ENCODE measurements at regions not wholly inside any gene's neighbourhood (a gene's known extent, or its start where the extent isn't known, plus 50 kb on each side); places are given as distances from the start of the nearest gene placed in this dataset.

DNA sequence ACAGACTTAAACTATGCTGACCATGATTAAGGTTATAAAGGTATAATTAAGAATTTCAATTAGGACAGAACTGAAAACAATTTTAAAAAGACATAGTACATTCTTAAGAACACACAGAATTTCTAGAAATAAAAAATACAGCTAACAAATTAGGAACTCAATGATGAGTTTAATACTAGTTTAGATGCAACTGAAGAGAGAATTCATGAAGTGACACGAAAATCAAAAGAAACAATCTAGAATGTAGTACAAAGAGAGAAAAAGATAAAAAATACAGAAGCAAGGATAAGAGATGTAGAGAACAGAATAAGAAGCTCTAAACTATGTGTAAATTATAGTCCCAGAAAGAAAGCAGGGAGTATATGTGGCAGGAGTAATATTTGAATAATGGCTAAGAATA lies 187.8 kb upstream of the KRR1 start:
- TF ChIP-seq, protein P1, sequence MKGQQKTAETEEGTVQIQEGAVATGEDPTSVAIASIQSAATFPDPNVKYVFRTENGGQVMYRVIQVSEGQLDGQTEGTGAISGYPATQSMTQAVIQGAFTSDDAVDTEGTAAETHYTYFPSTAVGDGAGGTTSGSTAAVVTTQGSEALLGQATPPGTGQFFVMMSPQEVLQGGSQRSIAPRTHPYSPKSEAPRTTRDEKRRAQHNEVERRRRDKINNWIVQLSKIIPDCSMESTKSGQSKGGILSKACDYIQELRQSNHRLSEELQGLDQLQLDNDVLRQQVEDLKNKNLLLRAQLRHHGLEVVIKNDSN (IDR thresholded peaks at IDR 0.05): no peak
- TF ChIP-seq YY1 (IDR thresholded peaks at IDR 0.05; ENCODE audit: low read depth) (no peak), CEBPB (IDR thresholded peaks at IDR 0.05) (no peak), EGR1 (IDR thresholded peaks at IDR 0.05) (no peak), EP300 (IDR thresholded peaks at IDR 0.05; ENCODE audit: borderline replicate concordance) (no peak)
- TF ChIP-seq, protein P2, sequence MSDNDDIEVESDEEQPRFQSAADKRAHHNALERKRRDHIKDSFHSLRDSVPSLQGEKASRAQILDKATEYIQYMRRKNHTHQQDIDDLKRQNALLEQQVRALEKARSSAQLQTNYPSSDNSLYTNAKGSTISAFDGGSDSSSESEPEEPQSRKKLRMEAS (IDR thresholded peaks at IDR 0.05): no peak
- TF ChIP-seq, protein P3, sequence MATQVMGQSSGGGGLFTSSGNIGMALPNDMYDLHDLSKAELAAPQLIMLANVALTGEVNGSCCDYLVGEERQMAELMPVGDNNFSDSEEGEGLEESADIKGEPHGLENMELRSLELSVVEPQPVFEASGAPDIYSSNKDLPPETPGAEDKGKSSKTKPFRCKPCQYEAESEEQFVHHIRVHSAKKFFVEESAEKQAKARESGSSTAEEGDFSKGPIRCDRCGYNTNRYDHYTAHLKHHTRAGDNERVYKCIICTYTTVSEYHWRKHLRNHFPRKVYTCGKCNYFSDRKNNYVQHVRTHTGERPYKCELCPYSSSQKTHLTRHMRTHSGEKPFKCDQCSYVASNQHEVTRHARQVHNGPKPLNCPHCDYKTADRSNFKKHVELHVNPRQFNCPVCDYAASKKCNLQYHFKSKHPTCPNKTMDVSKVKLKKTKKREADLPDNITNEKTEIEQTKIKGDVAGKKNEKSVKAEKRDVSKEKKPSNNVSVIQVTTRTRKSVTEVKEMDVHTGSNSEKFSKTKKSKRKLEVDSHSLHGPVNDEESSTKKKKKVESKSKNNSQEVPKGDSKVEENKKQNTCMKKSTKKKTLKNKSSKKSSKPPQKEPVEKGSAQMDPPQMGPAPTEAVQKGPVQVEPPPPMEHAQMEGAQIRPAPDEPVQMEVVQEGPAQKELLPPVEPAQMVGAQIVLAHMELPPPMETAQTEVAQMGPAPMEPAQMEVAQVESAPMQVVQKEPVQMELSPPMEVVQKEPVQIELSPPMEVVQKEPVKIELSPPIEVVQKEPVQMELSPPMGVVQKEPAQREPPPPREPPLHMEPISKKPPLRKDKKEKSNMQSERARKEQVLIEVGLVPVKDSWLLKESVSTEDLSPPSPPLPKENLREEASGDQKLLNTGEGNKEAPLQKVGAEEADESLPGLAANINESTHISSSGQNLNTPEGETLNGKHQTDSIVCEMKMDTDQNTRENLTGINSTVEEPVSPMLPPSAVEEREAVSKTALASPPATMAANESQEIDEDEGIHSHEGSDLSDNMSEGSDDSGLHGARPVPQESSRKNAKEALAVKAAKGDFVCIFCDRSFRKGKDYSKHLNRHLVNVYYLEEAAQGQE (IDR thresholded peaks at IDR 0.05; ENCODE audit: low read depth): no peak

DNA sequence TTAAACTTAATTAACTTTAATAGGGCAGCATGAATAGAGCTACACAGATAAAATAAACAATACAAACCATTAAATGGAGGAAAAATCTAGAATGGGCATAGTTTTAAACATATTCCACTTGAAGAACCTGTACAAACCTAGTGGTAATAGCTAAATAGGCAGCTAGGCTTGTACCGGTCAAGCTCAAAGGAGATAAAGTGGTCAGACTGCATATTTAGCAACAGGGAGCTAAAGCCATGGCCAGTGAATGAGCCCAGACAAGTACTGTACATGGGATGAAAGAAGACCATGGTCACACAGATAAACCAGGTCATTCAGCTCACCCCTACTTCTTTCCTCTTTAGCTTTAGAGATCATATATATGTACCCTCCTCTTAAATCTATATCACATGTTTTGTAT lies 186.6 kb upstream of the KRR1 start:
- TF ChIP-seq RAD21 (IDR thresholded peaks at IDR 0.05; ENCODE audit: low read depth) (no peak), ZBTB7A (IDR thresholded peaks at IDR 0.05; ENCODE audit: low read depth) (no peak), CREB1 (IDR thresholded peaks at IDR 0.05; ENCODE audit: low read depth) (no peak)
- TF ChIP-seq, protein P1 (IDR thresholded peaks at IDR 0.05): no peak

DNA sequence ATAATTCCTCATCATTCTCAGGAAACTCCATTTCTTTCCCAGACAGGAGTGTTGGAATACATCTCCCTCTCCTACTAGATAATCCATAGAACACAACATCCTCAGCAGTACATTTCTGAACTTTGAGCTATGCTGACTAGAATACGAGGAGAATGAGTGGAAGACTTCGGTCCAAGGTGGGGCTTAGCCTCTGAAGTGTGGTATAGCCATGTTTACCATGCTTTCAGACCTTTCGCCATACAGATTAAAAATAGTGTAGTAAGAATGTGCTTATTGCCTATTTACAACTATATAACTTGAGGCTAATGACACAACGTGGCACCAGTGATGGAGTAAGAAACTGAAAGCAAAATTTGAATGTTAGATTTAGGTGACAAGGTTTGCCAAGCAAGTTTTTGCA lies 184.5 kb upstream of the KRR1 start:
- TF ChIP-seq CREB1 (IDR thresholded peaks at IDR 0.05; ENCODE audit: low read depth) (no peak), EGR1 (IDR thresholded peaks at IDR 0.05) (no peak), YY1 (IDR thresholded peaks at IDR 0.05; ENCODE audit: low read depth) (no peak)
- TF ChIP-seq, protein P1 (IDR thresholded peaks at IDR 0.05): no peak

DNA sequence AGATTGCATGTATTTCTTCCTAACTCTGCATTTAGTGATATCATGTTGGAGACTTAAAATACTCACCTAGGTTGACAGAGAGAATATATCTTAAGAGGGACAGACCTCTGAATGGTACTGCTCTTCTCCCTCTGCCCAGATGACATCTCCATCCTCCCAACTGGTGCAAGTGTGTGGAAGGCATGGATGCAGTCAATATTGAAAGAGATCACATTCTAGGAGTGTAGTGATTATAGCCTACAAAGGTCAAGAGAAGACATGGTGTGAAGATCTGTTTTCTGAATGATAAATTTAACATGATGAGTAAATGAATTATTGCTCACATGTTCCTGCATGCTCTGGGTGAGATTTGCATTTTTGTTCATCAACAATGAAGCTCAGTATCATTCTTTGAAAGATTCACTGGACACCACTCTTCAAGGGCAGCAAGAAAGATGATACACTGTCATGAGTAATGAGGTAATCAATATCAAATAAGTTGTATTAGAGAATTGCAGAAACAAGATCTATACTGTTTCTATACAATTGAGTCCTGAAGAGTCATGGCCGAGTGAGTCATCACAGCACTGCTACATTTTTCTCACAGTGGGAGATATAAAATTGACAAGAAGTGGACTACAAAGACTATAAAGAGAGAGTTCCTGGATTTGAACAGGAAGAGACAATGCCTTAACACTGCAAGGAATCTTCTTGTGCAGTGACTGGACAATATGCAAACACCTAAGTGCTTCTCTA lies 183.3 kb upstream of the KRR1 start:
- no peak for TF ChIP-seq YY1 (IDR thresholded peaks at IDR 0.05; ENCODE audit: low read depth)
- TF ChIP-seq NFIC (IDR thresholded peaks at IDR 0.05): no peak
- TF ChIP-seq, protein P3 (IDR thresholded peaks at IDR 0.05; ENCODE audit: low read depth): no peak
- TF ChIP-seq, protein P2 (IDR thresholded peaks at IDR 0.05): no peak
- TF ChIP-seq RAD21 (IDR thresholded peaks at IDR 0.05; ENCODE audit: low read depth): no peak
- no peak for TF ChIP-seq CEBPB (IDR thresholded peaks at IDR 0.05)
- no peak for TF ChIP-seq TAF1 (IDR thresholded peaks at IDR 0.05; ENCODE audit: low read depth)
- no peak for TF ChIP-seq EGR1 (IDR thresholded peaks at IDR 0.05)
- TF ChIP-seq ZBTB7A (IDR thresholded peaks at IDR 0.05; ENCODE audit: low read depth): no peak
- TF ChIP-seq TEAD4 (IDR thresholded peaks at IDR 0.05): no peak
- TF ChIP-seq CREB1 (IDR thresholded peaks at IDR 0.05; ENCODE audit: low read depth): no peak
- no peak for TF ChIP-seq EP300 (IDR thresholded peaks at IDR 0.05; ENCODE audit: borderline replicate concordance)
- no peak for TF ChIP-seq FOXM1 (IDR thresholded peaks at IDR 0.05; ENCODE audit: borderline replicate concordance, low read depth)
- TF ChIP-seq, protein P1 (IDR thresholded peaks at IDR 0.05): no peak
- no peak for TF ChIP-seq TCF12 (IDR thresholded peaks at IDR 0.05; ENCODE audit: low read depth)

DNA sequence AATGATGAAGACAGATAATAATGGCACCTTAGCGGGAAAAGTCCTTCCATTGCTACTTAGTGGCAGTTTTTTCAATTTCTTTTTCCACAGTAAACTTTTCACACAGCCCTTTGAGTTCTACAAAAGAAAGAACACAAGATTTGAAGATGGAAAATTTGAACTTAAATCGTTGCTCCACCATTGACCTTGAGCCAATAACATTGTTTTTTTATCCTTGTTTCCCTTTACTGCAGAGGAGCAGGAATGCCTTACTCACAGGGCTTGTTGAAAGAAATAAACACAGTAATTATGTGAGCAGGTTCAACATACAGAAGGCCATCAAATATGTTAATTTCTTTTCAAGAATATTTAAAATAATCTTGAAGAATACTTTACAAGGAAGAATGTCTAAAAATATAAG lies 181.5 kb upstream of the KRR1 start:
- TF ChIP-seq FOXM1 (IDR thresholded peaks at IDR 0.05; ENCODE audit: borderline replicate concordance, low read depth) (no peak), EP300 (IDR thresholded peaks at IDR 0.05; ENCODE audit: borderline replicate concordance) (no peak), TCF12 (IDR thresholded peaks at IDR 0.05; ENCODE audit: low read depth) (no peak), NFIC (IDR thresholded peaks at IDR 0.05) (no peak), CREB1 (IDR thresholded peaks at IDR 0.05; ENCODE audit: low read depth) (no peak), ZBTB7A (IDR thresholded peaks at IDR 0.05; ENCODE audit: low read depth) (no peak), YY1 (IDR thresholded peaks at IDR 0.05; ENCODE audit: low read depth) (no peak)
- TF ChIP-seq, protein P1 (IDR thresholded peaks at IDR 0.05): no peak
- TF ChIP-seq, protein P2 (IDR thresholded peaks at IDR 0.05): no peak
- TF ChIP-seq, protein P3 (IDR thresholded peaks at IDR 0.05; ENCODE audit: low read depth): no peak

All from Ishikawa (cell line).